GM12878 (cell line): ENCODE measurements at regions not wholly inside any gene's neighbourhood (a gene's known extent, or its start where the extent isn't known, plus 50 kb on each side); places are given as distances from the start of the nearest gene placed in this dataset.

ENCODE experiments used
- ATAC-seq: fragments of 200-7000 bp; cut with Tn5 transposase; 3 replicates; pipeline ENCODE4 v1.9.1; 2020; ENCODE audit warnings: mild to moderate bottlenecking, moderate library complexity
- BruUV-seq: library from RNA; stranded (reverse); fragments of 400-500 nt; replicated peaks from 2 replicates; lab custom pipeline; 2021; lab: Mats Ljungman, UMichigan
- CTCF ChIA-PET: fragments of 300-600 bp; sonication (Branson Sonifier 250); formaldehyde crosslinking; extraction: SDS; loops from one replicate; lab custom pipeline; 2021; ENCODE audit warnings: inconsistent platforms; lab: Yijun Ruan, JAX
- POLR2A ChIA-PET: fragments of 350-600 bp; formaldehyde crosslinking; extraction: SDS; loops from one replicate; lab custom pipeline; 2021; ENCODE audit warnings: inconsistent platforms; lab: Charles Lee
- RAD21 ChIA-PET: fragments of 300-600 bp; sonication (Branson Sonifier 250); formaldehyde crosslinking; loops from one replicate; lab custom pipeline; 2023; ENCODE audit warnings: antibody characterized with exemption; ENCODE audit not compliant: unreplicated experiment; lab: Charles Lee
- SMC1A ChIA-PET: fragments of 300-600 bp; sonication (Branson Sonifier 250); formaldehyde crosslinking; loops from one replicate; lab custom pipeline; 2023; ENCODE audit not compliant: unreplicated experiment, uncharacterized antibody; lab: Charles Lee
- DNase-seq: peaks from one replicate; pipeline ENCODE4 v3.0.0-alpha.2; 2011; ENCODE audit warnings: low read depth, low spot score
- FAIRE-seq: peaks from 3 replicates; lab custom pipeline; 2011; peaks lifted over from hg19 to GRCh38; lab: Jason Lieb, UNC
- H2AFZ ChIP-seq: 2 replicates; pipeline ENCODE4 v1.6.0; 2011; ENCODE audit warnings: low read depth, low read length, control low read depth; ENCODE audit not compliant: control insufficient read depth
- H3K27ac ChIP-seq: 2 replicates; pipeline ENCODE4 v1.5.1; 2011; ENCODE audit warnings: control low read depth; ENCODE audit not compliant: control insufficient read depth, insufficient read depth
- H3K27me3 ChIP-seq, 2 experiments: replicated peaks in 1 of 2; 2 replicates each; pipeline versions ENCODE4 v1.6.0 to v1.6.1; 2011; ENCODE audit warnings: low read length in 1 of 2; ENCODE audit not compliant: control insufficient read depth in 2 of 2, insufficient read depth in 2 of 2
- H3K36me3 ChIP-seq, 2 experiments: 2 replicates each; pipeline ENCODE4 v1.5.1; 2011; ENCODE audit warnings: low read length in 1 of 2; ENCODE audit not compliant: control insufficient read depth in 2 of 2, insufficient read depth in 2 of 2
- H3K4me1 ChIP-seq: 2 replicates; pipeline ENCODE4 v1.6.1; 2011; ENCODE audit warnings: mild to moderate bottlenecking, low read length, moderate library complexity, mixed read lengths; ENCODE audit not compliant: control insufficient read depth, insufficient read depth
- H3K4me2 ChIP-seq: 2 replicates; pipeline ENCODE4 v1.6.0; 2011; ENCODE audit warnings: control low read depth; ENCODE audit not compliant: control insufficient read depth, insufficient read depth
- H3K4me3 ChIP-seq: fragments of 200-600 bp; sonication (generic); 2 replicates; pipeline ENCODE4 v1.5.1; 2016
- H3K79me2 ChIP-seq: 2 replicates; pipeline ENCODE4 v1.6.0; 2011; ENCODE audit warnings: low read length; ENCODE audit not compliant: control insufficient read depth, insufficient read depth
- H3K9ac ChIP-seq: 2 replicates; pipeline ENCODE4 v1.8.0; 2011; ENCODE audit warnings: low read length, control low read depth, mixed read lengths; ENCODE audit not compliant: control insufficient read depth, insufficient read depth
- H3K9me3 ChIP-seq: replicated peaks from 3 replicates; pipeline ENCODE4 v1.5.1; 2011; ENCODE audit warnings: mild to moderate bottlenecking, low read length; ENCODE audit not compliant: control insufficient read depth, insufficient read depth
- H4K20me1 ChIP-seq: 2 replicates; pipeline ENCODE4 v1.6.0; 2011; ENCODE audit not compliant: control insufficient read depth, insufficient read depth
- MLLT1 ChIP-seq: fragments of 450-650 bp; IDR thresholded peaks from 2 replicates; pipeline ENCODE4 v1.6.1; 2016; ENCODE audit warnings: mild to moderate bottlenecking
- PAX5 ChIP-seq: IDR thresholded peaks from 2 replicates; pipeline ENCODE4 v1.6.1; 2011; ENCODE audit warnings: low read depth, low read length, borderline replicate concordance
- SREBF1 ChIP-seq: IDR thresholded peaks from 2 replicates; pipeline ENCODE4 v1.6.1; 2012; ENCODE audit warnings: mild to moderate bottlenecking, low read length
- ZBTB40 ChIP-seq: fragments of 450-650 bp; IDR thresholded peaks from 2 replicates; pipeline ENCODE4 v1.6.1; 2016; ENCODE audit warnings: mild to moderate bottlenecking, moderate library complexity, borderline replicate concordance
- WGBS: methylation state at CpG from one replicate; pipeline ENCODE4 v1.1.6; 2016; ENCODE audit warnings: low lambda C conversion rate; ENCODE audit not compliant: insufficient replicate concordance, insufficient coverage; ENCODE audit errors: missing lambda C conversion rate; 5-methylcytosine and 5-hydroxymethylcytosine counted together
- in situ Hi-C: fragments of 300-500 bp; cut with MboI; formaldehyde crosslinking; loops from 9 replicates; pipeline ENCODE4 v1.14.3; 2018; ENCODE audit warnings: mixed read lengths
- intact Hi-C: fragments of 100-400 bp; cut with micrococcal nuclease; formaldehyde crosslinking; loops from one replicate; pipeline ENCODE4 v1.14.2; 2022; ENCODE audit not compliant: unreplicated experiment

GRCh38 chr16:55399911-55400310 is 75.9 kb downstream of the IRX6 start:
- intact Hi-C loops (no loop called here), in situ Hi-C loops (no loop called here)
- 32% methylated on average over 5 of the region's 5 CpGs for WGBS
- ChIA-PET SMC1A (no interaction called here), CTCF (no interaction called here), RAD21 (interaction anchor here (0.6 kb wide), 1 partner anchor 57 kb away, joined by 3 read pairs; no protein-coding TSS in a partner anchor), POLR2A (no interaction called here)
- Histone ChIP-seq H3K9ac (no peak overlapping the region), H3K4me3 (no peak overlapping the region), H4K20me1 (no peaks in the 10 kb centered on the region; the same call in 1 of the 2 replicates), H3K9me3 (no peaks in the 10 kb centered on the region), H3K36me3 (no peaks in the 10 kb centered on the region), H3K79me2 (no peaks in the 10 kb centered on the region), H3K4me1 (no peaks in the 10 kb centered on the region), H3K27ac (no peak overlapping the region), H3K27me3 (no peaks in the 10 kb centered on the region; a peak in 1 of 4 replicates), H3K4me2 (no peak overlapping the region), H2AFZ (no peak overlapping the region)
- DNase-seq (no peak), ATAC-seq (no peak), FAIRE-seq (no peak)
- TF ChIP-seq MLLT1 (no peak), SREBF1 (no peak), PAX5 (no peak), ZBTB40 (no peak)
- no TSS peak for BruUV-seq
